Subcutaneous abdominal adipose tissue (tissue), 5 donors: ENCODE measurements at regions not wholly inside any gene's neighbourhood (a gene's known extent, or its start where the extent isn't known, plus 50 kb on each side); places are given as distances from the start of the nearest gene placed in this dataset.
"Not testable (repeated sequence)": the region's sequence is repeated elsewhere in the genome, so short reads cannot be mapped to it uniquely, and the experiment has no call there.

Experiments used
- H3K27ac ChIP-seq: one replicate; pipeline ENCODE4 v1.7.0; 2013; ENCODE audit warnings: low read depth, mild to moderate bottlenecking, inconsistent platforms, low read length, moderate library complexity
- H3K27me3 ChIP-seq, 5 donors: one replicate each; pipeline ENCODE4 v1.7.0; 2013; ENCODE audit warnings: low read length in 5 of 5, inconsistent platforms in 1 of 5; ENCODE audit not compliant: control insufficient read depth in 5 of 5, insufficient read depth in 4 of 5
- H3K36me3 ChIP-seq, 5 donors: one replicate each; pipeline ENCODE4 v1.7.0; 2013; ENCODE audit warnings: low read length in 5 of 5; ENCODE audit not compliant: control insufficient read depth in 5 of 5, insufficient read depth in 5 of 5
- H3K4me1 ChIP-seq, 5 donors: one replicate each; pipeline ENCODE4 v1.7.0; 2013; ENCODE audit warnings: low read length in 5 of 5, mild to moderate bottlenecking in 3 of 5, moderate library complexity in 1 of 5; ENCODE audit not compliant: control insufficient read depth in 5 of 5, insufficient read depth in 5 of 5
- H3K4me3 ChIP-seq, 5 donors: one replicate each; pipeline ENCODE4 v1.7.0; 2013; ENCODE audit warnings: low read length in 5 of 5, low read depth in 1 of 5
- H3K9ac ChIP-seq, 5 donors: one replicate each; pipeline ENCODE4 v1.7.0; 2013; ENCODE audit warnings: low read length in 5 of 5, mild to moderate bottlenecking in 4 of 5, moderate library complexity in 3 of 5
- H3K9me3 ChIP-seq, 5 donors: one replicate each; pipeline ENCODE4 v1.7.0; 2013; ENCODE audit warnings: low read length in 5 of 5; ENCODE audit not compliant: control insufficient read depth in 5 of 5
- donor health status: healthy.
- donor health status: healthy.
- donor health status: healthy.
- donor health status: healthy.
- donor health status: healthy.

GRCh38 chr2:14774436-14774968 is 142.0 kb downstream of the LRATD1 start:
- Histone ChIP-seq H3K9ac (no peak overlapping the region), H3K4me3 (no peak overlapping the region), H3K27me3 (no peaks in the 10 kb centered on the region), H3K27ac (no peak overlapping the region), H3K36me3 (no peaks in the 10 kb centered on the region), H3K9me3 (no peaks in the 10 kb centered on the region), H3K4me1 (no peaks in the 10 kb centered on the region)

- Histone ChIP-seq H3K4me1 (no peaks in the 10 kb centered on the region), H3K27me3 (no peaks in the 10 kb centered on the region), H3K4me3 (no peak overlapping the region), H3K27ac (no peak overlapping the region), H3K36me3 (no peaks in the 10 kb centered on the region), H3K9ac (no peak overlapping the region), H3K9me3 (no peaks in the 10 kb centered on the region)
Measured at GRCh38 chr2:14776216-14776615, 143.7 kb downstream of the LRATD1 start.

GRCh38 chr2:14778015-14778414 is 145.5 kb downstream of the LRATD1 start:
- Histone ChIP-seq H3K4me1 (no peaks in the 10 kb centered on the region), H3K27me3 (no peaks in the 10 kb centered on the region), H3K36me3 (no peaks in the 10 kb centered on the region), H3K4me3 (no peak overlapping the region), H3K9me3 (peaks cover 0 to 6% (median 0%) of the 10 kb centered on the region in 5 donors), H3K27ac (no peak overlapping the region), H3K9ac (no peak overlapping the region)

- H3K27ac ChIP-seq: no peak overlapping the region
- no peak overlapping the region for H3K9ac ChIP-seq
- H3K36me3 ChIP-seq: no peaks in the 10 kb centered on the region
- peaks cover 0 to 6% (median 0%) of the 10 kb centered on the region in 5 donors for H3K9me3 ChIP-seq
- no peaks in the 10 kb centered on the region for H3K4me1 ChIP-seq
- H3K27me3 ChIP-seq: no peaks in the 10 kb centered on the region
- H3K4me3 ChIP-seq: no peak overlapping the region
Measured at GRCh38 chr2:14779252-14779651, 146.7 kb downstream of the LRATD1 start.

- Histone ChIP-seq H3K36me3 (no peaks in the 10 kb centered on the region), H3K4me3 (no peak overlapping the region), H3K27me3 (no peaks in the 10 kb centered on the region), H3K27ac (no peak overlapping the region), H3K9ac (no peak overlapping the region), H3K4me1 (no peaks in the 10 kb centered on the region), H3K9me3 (peaks cover 0 to 6% (median 0%) of the 10 kb centered on the region in 5 donors)
Measured at GRCh38 chr2:14781142-14781541, 148.6 kb downstream of the LRATD1 start.

GRCh38 chr2:14788814-14789213 is 156.3 kb downstream of the LRATD1 start:
- H3K9me3 ChIP-seq: not testable (repeated sequence)

GRCh38 chr2:14790041-14790640 is 157.6 kb downstream of the LRATD1 start:
- Histone ChIP-seq H3K9ac (no peak overlapping the region), H3K4me1 (peaks cover 0 to 13% (median 6%) of the 10 kb centered on the region in 5 donors), H3K9me3 (peaks cover 0 to 3% (median 0%) of the 10 kb centered on the region in 5 donors), H3K27ac (no peak overlapping the region), H3K36me3 (no peaks in the 10 kb centered on the region), H3K4me3 (no peak overlapping the region), H3K27me3 (no peaks in the 10 kb centered on the region)

More at GRCh38 chr2:14788814-14789213, 156.3 kb downstream of the LRATD1 start:
- H3K4me1 ChIP-seq: peaks cover 0 to 13% (median 6%) of the 10 kb centered on the region in 5 donors
- H3K4me3 ChIP-seq, H3K36me3 ChIP-seq, H3K27ac ChIP-seq, H3K27me3 ChIP-seq, H3K9ac ChIP-seq: not testable (repeated sequence)

GRCh38 chr2:14803994-14804393 is 171.5 kb downstream of the LRATD1 start:
- no peaks in the 10 kb centered on the region for H3K27me3 ChIP-seq
- no peak overlapping the region for H3K4me3 ChIP-seq
- no peaks in the 10 kb centered on the region for H3K36me3 ChIP-seq
- no peak overlapping the region for H3K27ac ChIP-seq
- H3K4me1 ChIP-seq: peaks cover 0 to 14% (median 0%) of the 10 kb centered on the region in 5 donors
- H3K9me3 ChIP-seq: peaks cover 0 to 14% (median 4%) of the 10 kb centered on the region in 5 donors
- no peak overlapping the region for H3K9ac ChIP-seq

- H3K9me3 ChIP-seq: peaks cover 0 to 8% (median 4%) of the 10 kb centered on the region in 5 donors
- H3K27me3 ChIP-seq: no peaks in the 10 kb centered on the region
- no peak overlapping the region for H3K4me3 ChIP-seq
- H3K9ac ChIP-seq: no peak overlapping the region
- no peaks in the 10 kb centered on the region for H3K36me3 ChIP-seq
- no peak overlapping the region for H3K27ac ChIP-seq
- H3K4me1 ChIP-seq: peaks cover 0 to 14% (median 0%) of the 10 kb centered on the region in 5 donors
Measured at GRCh38 chr2:14804902-14805301, 172.4 kb downstream of the LRATD1 start.

GRCh38 chr2:14806613-14807012 is 174.1 kb downstream of the LRATD1 start:
- no peaks in the 10 kb centered on the region for H3K27me3 ChIP-seq
- no peaks in the 10 kb centered on the region for H3K36me3 ChIP-seq
- H3K4me3 ChIP-seq: no peak overlapping the region
- H3K4me1 ChIP-seq: peaks cover 0 to 14% (median 0%) of the 10 kb centered on the region in 5 donors
- no peak overlapping the region for H3K9ac ChIP-seq
- H3K9me3 ChIP-seq: no peaks in the 10 kb centered on the region
- H3K27ac ChIP-seq: no peak overlapping the region
